ENCODE measurements at regions not wholly inside any gene's neighbourhood (a gene's known extent, or its start where the extent isn't known, plus 50 kb on each side); places are given as distances from the start of the nearest gene placed in this dataset.

GRCh38 chr12:67727702-67728666 lies 79.4 kb downstream of the DYRK2 start:
- TF ChIP-seq CTCF (IDR thresholded peaks at IDR 0.05; ENCODE audit: insufficient read depth, low read length, poor library complexity, severe bottlenecking), result no peak

GRCh38 chr12:67732857-67733256 lies 84.3 kb downstream of the DYRK2 start:
- Histone ChIP-seq H3K27me3 (ENCODE audit: control insufficient read depth, insufficient read depth, low read length) (no peaks in the 10 kb centered on the region), H3K36me3 (ENCODE audit: control insufficient read depth, insufficient read depth, low read length) (no peaks in the 10 kb centered on the region)

More at GRCh38 chr12:67727702-67728666, 79.4 kb downstream of the DYRK2 start:
- DNase-seq (ENCODE audit: low read depth), result no peak
- Histone ChIP-seq H3K36me3 (ENCODE audit: control insufficient read depth, insufficient read depth, low read length) (no peaks in the 10 kb centered on the region), H3K4me3 (ENCODE audit: low read depth, low read length) (no peak overlapping the region), H3K27me3 (ENCODE audit: control insufficient read depth, insufficient read depth, low read length) (no peaks in the 10 kb centered on the region)

GRCh38 chr12:67735868-67736267 lies 87.3 kb downstream of the DYRK2 start:
- Histone ChIP-seq H3K27me3 (ENCODE audit: control insufficient read depth, insufficient read depth, low read length) (no peaks in the 10 kb centered on the region), H3K36me3 (ENCODE audit: control insufficient read depth, insufficient read depth, low read length) (no peaks in the 10 kb centered on the region), H3K4me3 (ENCODE audit: low read depth, low read length) (no peak overlapping the region)
- DNase-seq (ENCODE audit: low read depth), result no peak
- no peak for TF ChIP-seq CTCF (IDR thresholded peaks at IDR 0.05; ENCODE audit: insufficient read depth, low read length, poor library complexity, severe bottlenecking)

More at GRCh38 chr12:67732857-67733256, 84.3 kb downstream of the DYRK2 start:
- no peak for DNase-seq (ENCODE audit: low read depth)
- no peak overlapping the region for H3K4me3 ChIP-seq (ENCODE audit: low read depth, low read length)
- no peak for TF ChIP-seq CTCF (IDR thresholded peaks at IDR 0.05; ENCODE audit: insufficient read depth, low read length, poor library complexity, severe bottlenecking)

- no peaks in the 10 kb centered on the region for H3K27me3 ChIP-seq (ENCODE audit: control insufficient read depth, insufficient read depth, low read length)
- H3K4me3 ChIP-seq (ENCODE audit: low read depth, low read length), result no peak overlapping the region
- no peaks in the 10 kb centered on the region for H3K36me3 ChIP-seq (ENCODE audit: control insufficient read depth, insufficient read depth, low read length)
- DNase-seq (ENCODE audit: low read depth), result no peak
- TF ChIP-seq CTCF (IDR thresholded peaks at IDR 0.05; ENCODE audit: insufficient read depth, low read length, poor library complexity, severe bottlenecking), result no peak
These were observed 92.2 kb downstream of the DYRK2 start for GRCh38 chr12:67740711-67741110.

GRCh38 chr12:67741270-67741669 lies 92.7 kb downstream of the DYRK2 start:
- DNase-seq (ENCODE audit: low read depth), result no peak
- Histone ChIP-seq H3K36me3 (ENCODE audit: control insufficient read depth, insufficient read depth, low read length) (no peaks in the 10 kb centered on the region), H3K4me3 (ENCODE audit: low read depth, low read length) (no peak overlapping the region), H3K27me3 (ENCODE audit: control insufficient read depth, insufficient read depth, low read length) (no peaks in the 10 kb centered on the region)
- TF ChIP-seq CTCF (IDR thresholded peaks at IDR 0.05; ENCODE audit: insufficient read depth, low read length, poor library complexity, severe bottlenecking), result no peak
